H9 (cell line): ENCODE measurements at regions not wholly inside any gene's neighbourhood (a gene's known extent, or its start where the extent isn't known, plus 50 kb on each side); places are given as distances from the start of the nearest gene placed in this dataset.

ENCODE experiments used
- DNase-seq: peaks from one replicate; pipeline ENCODE4 v3.0.0-alpha.2; 2017
- H2AFZ ChIP-seq: one replicate; pipeline ENCODE4 v1.6.1; 2013; ENCODE audit warnings: mild to moderate bottlenecking, low read length, control low read depth, moderate library complexity
- H2AK5ac ChIP-seq: 2 replicates; pipeline ENCODE4 v1.6.1; 2013; ENCODE audit warnings: low read length, control low read depth, mixed read lengths; ENCODE audit not compliant: insufficient read length
- H2BK120ac ChIP-seq: one replicate; pipeline ENCODE4 v1.6.1; 2013; ENCODE audit warnings: low read depth, mild to moderate bottlenecking, low read length, control low read depth, inconsistent platforms; ENCODE audit not compliant: poor library complexity, severe bottlenecking
- H2BK12ac ChIP-seq: 2 replicates; pipeline ENCODE4 v1.6.1; 2013; ENCODE audit warnings: low read length, control low read depth, mixed read lengths, low read depth; ENCODE audit not compliant: insufficient read length
- H2BK15ac ChIP-seq: 2 replicates; pipeline ENCODE4 v1.6.1; 2013; ENCODE audit warnings: low read depth, low read length, control low read depth
- H2BK20ac ChIP-seq: one replicate; pipeline ENCODE4 v1.6.1; 2013; ENCODE audit warnings: low read depth, mild to moderate bottlenecking, low read length, control low read depth, inconsistent platforms; ENCODE audit not compliant: poor library complexity, severe bottlenecking
- H2BK5ac ChIP-seq: 2 replicates; pipeline ENCODE4 v1.6.1; 2013; ENCODE audit warnings: low read length, control low read depth, mixed read lengths; ENCODE audit not compliant: insufficient read length
- H3K14ac ChIP-seq: 2 replicates; pipeline ENCODE4 v1.6.1; 2013; ENCODE audit warnings: low read length, control low read depth; ENCODE audit not compliant: insufficient read depth
- H3K18ac ChIP-seq: 2 replicates; pipeline ENCODE4 v1.6.1; 2013; ENCODE audit warnings: low read depth, mild to moderate bottlenecking, mixed read lengths, low read length, control low read depth; ENCODE audit not compliant: insufficient read length
- H3K23ac ChIP-seq: 2 replicates; pipeline ENCODE4 v1.6.1; 2013; ENCODE audit warnings: low read length, control low read depth, mixed read lengths, low read depth; ENCODE audit not compliant: insufficient read length
- H3K23me2 ChIP-seq: 2 replicates; pipeline ENCODE4 v1.6.1; 2013; ENCODE audit warnings: low read depth, mild to moderate bottlenecking, mixed read lengths, low read length, control low read depth; ENCODE audit not compliant: insufficient read length, poor library complexity, severe bottlenecking
- H3K27ac ChIP-seq: 2 replicates; pipeline ENCODE4 v1.5.1; 2013; ENCODE audit warnings: low read length, control low read depth, mixed read lengths, low read depth; ENCODE audit not compliant: insufficient read length
- H3K27me3 ChIP-seq: 2 replicates; pipeline ENCODE4 v1.6.1; 2013; ENCODE audit warnings: low read length, control low read depth, inconsistent platforms; ENCODE audit not compliant: insufficient read depth
- H3K4ac ChIP-seq: 2 replicates; pipeline ENCODE4 v1.6.1; 2013; ENCODE audit warnings: low read depth, mild to moderate bottlenecking, control low read depth, inconsistent platforms, low read length, moderate library complexity
- H3K4me1 ChIP-seq: 2 replicates; pipeline ENCODE4 v1.6.1; 2013; ENCODE audit warnings: low read length, control low read depth, inconsistent platforms; ENCODE audit not compliant: insufficient read depth
- H3K4me2 ChIP-seq: 2 replicates; pipeline ENCODE4 v1.6.1; 2013; ENCODE audit warnings: low read length, control low read depth, mixed read lengths; ENCODE audit not compliant: insufficient read length, insufficient read depth
- H3K56ac ChIP-seq: 2 replicates; pipeline ENCODE4 v1.6.1; 2013; ENCODE audit warnings: low read depth, mild to moderate bottlenecking, mixed read lengths, low read length, control low read depth; ENCODE audit not compliant: insufficient read length
- H3K79me1 ChIP-seq: 2 replicates; pipeline ENCODE4 v1.6.1; 2013; ENCODE audit warnings: low read depth, mild to moderate bottlenecking, moderate library complexity, low read length, control low read depth, inconsistent platforms; ENCODE audit not compliant: insufficient read depth, poor library complexity, severe bottlenecking
- H3K79me2 ChIP-seq: 2 replicates; pipeline ENCODE4 v1.6.1; 2013; ENCODE audit warnings: low read length, control low read depth, inconsistent platforms; ENCODE audit not compliant: insufficient read depth
- H3K9ac ChIP-seq: 2 replicates; pipeline ENCODE4 v1.6.1; 2013; ENCODE audit warnings: low read length, control low read depth, mixed read lengths; ENCODE audit not compliant: insufficient read length; ENCODE audit errors: extremely low read depth
- H3K9me3 ChIP-seq: one replicate; pipeline ENCODE4 v1.6.1; 2013; ENCODE audit warnings: low read depth, low read length, inconsistent platforms; ENCODE audit not compliant: control insufficient read depth
- H3T11ph ChIP-seq: one replicate; pipeline ENCODE4 v1.6.1; 2013; ENCODE audit warnings: mild to moderate bottlenecking, low read length, control low read depth, inconsistent platforms
- H4K20me1 ChIP-seq: one replicate; pipeline ENCODE4 v1.6.1; 2013; ENCODE audit not compliant: control insufficient read depth, insufficient read length, insufficient read depth
- H4K5ac ChIP-seq: 2 replicates; pipeline ENCODE4 v1.6.1; 2013; ENCODE audit warnings: low read depth, mild to moderate bottlenecking, mixed read lengths, low read length, control low read depth; ENCODE audit not compliant: insufficient read length
- H4K8ac ChIP-seq: replicated peaks from 2 replicates; pipeline ENCODE4 v1.6.1; 2013; ENCODE audit warnings: low read length, control low read depth, mixed read lengths, low read depth; ENCODE audit not compliant: insufficient read length
- H4K91ac ChIP-seq: 2 replicates; pipeline ENCODE4 v1.6.1; 2013; ENCODE audit warnings: low read depth, mild to moderate bottlenecking, moderate library complexity, mixed read lengths, low read length, control low read depth; ENCODE audit not compliant: insufficient read length
- H3K27ac Mint-ChIP-seq, 3 experiments: 2 replicates in 2 of 3; 3 replicates in 1 of 3; pipeline ENCODE4 v1.8.0; 2020 to 2021; ENCODE audit warnings: mixed read lengths in 3 of 3, mild to moderate bottlenecking in 1 of 3, moderate library complexity in 1 of 3
- H3K27me3 Mint-ChIP-seq: 2 replicates; pipeline ENCODE4 v1.8.0; 2021; ENCODE audit warnings: low read depth, mild to moderate bottlenecking, moderate library complexity, mixed read lengths
- H3K36me3 Mint-ChIP-seq, 3 experiments: 2 replicates in 2 of 3; 3 replicates in 1 of 3; pipeline ENCODE4 v1.8.0; 2020 to 2021; ENCODE audit warnings: low read depth in 3 of 3, mixed read lengths in 3 of 3; ENCODE audit not compliant: insufficient read depth in 1 of 3
- H3K4me1 Mint-ChIP-seq, 2 experiments: 2 replicates each; pipeline ENCODE4 v1.8.0; 2020; ENCODE audit warnings: mixed read lengths in 2 of 2
- H3K4me3 Mint-ChIP-seq, 2 experiments: 2 replicates in 1 of 2; 3 replicates in 1 of 2; pipeline ENCODE4 v1.8.0; 2020 to 2021; ENCODE audit warnings: mild to moderate bottlenecking in 2 of 2, mixed read lengths in 2 of 2, moderate library complexity in 1 of 2
- H3K9me3 Mint-ChIP-seq, 2 experiments: 2 replicates in 1 of 2; 3 replicates in 1 of 2; pipeline ENCODE4 v1.8.0; 2020; ENCODE audit warnings: mild to moderate bottlenecking in 2 of 2, mixed read lengths in 2 of 2, moderate library complexity in 1 of 2
- WGBS: extraction: QIAGEN DNeasy Blood & Tissue Kit; methylation state at CpG from one replicate; pipeline ENCODE4 v1.1.7; 2013; ENCODE audit warnings: missing lambda C conversion rate, low lambda C conversion rate, mixed read lengths; ENCODE audit not compliant: insufficient read length; ENCODE audit errors: extremely low coverage; 5-methylcytosine and 5-hydroxymethylcytosine counted together
- TF ChIP-seq, protein P1 (sequence below): fragments of 200-600 bp; sonication (generic); conservative IDR thresholded peaks from 3 replicates; pipeline ENCODE4 v1.8.0; 2021; ENCODE audit warnings: antibody characterized with exemption, mild to moderate bottlenecking

DNA sequence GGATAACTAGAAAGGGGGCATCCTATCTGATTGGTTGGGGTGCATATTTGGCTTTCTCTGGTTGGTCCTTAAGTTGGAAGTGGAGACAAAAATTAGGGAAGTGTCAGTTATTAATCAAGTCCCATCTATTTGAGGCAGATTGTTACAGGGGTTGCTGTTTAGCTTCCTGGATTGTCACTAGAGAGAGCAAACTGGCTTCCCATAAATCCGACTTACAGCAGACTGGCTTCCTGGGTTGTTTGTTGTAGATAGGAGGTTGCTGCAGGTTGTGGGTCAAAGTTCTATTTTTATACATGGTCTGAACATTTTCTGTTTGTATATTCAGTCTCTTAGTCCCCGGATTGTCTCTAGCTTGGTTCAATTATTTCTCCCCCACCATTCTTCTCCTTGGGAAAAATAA lies 106.1 kb upstream of the HABP2 start:
- H3K23ac ChIP-seq = no peak overlapping the region

More for the DNA sequence above, 106.1 kb upstream of the HABP2 start:
- H3K4me2 ChIP-seq = no peak overlapping the region
- H4K5ac ChIP-seq = no peak overlapping the region
- no peak overlapping the region for H3K18ac ChIP-seq
- no peak overlapping the region for H2AK5ac ChIP-seq
- H4K91ac ChIP-seq = no peak overlapping the region
- no peak overlapping the region for H3K27ac ChIP-seq
- no peak overlapping the region for H3K4ac ChIP-seq
- Mint-ChIP-seq H3K4me1 (peaks cover 0 to 3% of the 10 kb centered on the region in 2 experiments; a peak in 2 of 4 replicates), H3K9me3 (no peaks in the 10 kb centered on the region), H3K27ac (no peak overlapping the region), H3K36me3 (no peaks in the 10 kb centered on the region; a peak in 1 of 7 replicates), H3K4me3 (no peak overlapping the region), H3K27me3 (peaks cover 61% of the 10 kb centered on the region)
- H4K8ac ChIP-seq = no peak overlapping the region
- no peaks in the 10 kb centered on the region for H3K4me1 ChIP-seq
- DNase-seq = no peak
- no peak overlapping the region for H3K14ac ChIP-seq
- no peak overlapping the region for H2BK5ac ChIP-seq
- no peak overlapping the region for H2BK12ac ChIP-seq
- no peak overlapping the region for H2BK120ac ChIP-seq
- H3K27me3 ChIP-seq = no peaks in the 10 kb centered on the region
- no peak overlapping the region for H3K9ac ChIP-seq
- WGBS = no CpG with 5 or more reads among the region's 2 CpGs
- no peaks in the 10 kb centered on the region for H3K9me3 ChIP-seq
- TF ChIP-seq, protein P1, sequence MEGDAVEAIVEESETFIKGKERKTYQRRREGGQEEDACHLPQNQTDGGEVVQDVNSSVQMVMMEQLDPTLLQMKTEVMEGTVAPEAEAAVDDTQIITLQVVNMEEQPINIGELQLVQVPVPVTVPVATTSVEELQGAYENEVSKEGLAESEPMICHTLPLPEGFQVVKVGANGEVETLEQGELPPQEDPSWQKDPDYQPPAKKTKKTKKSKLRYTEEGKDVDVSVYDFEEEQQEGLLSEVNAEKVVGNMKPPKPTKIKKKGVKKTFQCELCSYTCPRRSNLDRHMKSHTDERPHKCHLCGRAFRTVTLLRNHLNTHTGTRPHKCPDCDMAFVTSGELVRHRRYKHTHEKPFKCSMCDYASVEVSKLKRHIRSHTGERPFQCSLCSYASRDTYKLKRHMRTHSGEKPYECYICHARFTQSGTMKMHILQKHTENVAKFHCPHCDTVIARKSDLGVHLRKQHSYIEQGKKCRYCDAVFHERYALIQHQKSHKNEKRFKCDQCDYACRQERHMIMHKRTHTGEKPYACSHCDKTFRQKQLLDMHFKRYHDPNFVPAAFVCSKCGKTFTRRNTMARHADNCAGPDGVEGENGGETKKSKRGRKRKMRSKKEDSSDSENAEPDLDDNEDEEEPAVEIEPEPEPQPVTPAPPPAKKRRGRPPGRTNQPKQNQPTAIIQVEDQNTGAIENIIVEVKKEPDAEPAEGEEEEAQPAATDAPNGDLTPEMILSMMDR = no peak
- no peak overlapping the region for H2AFZ ChIP-seq
- H2BK15ac ChIP-seq = no peak overlapping the region
- H3K79me1 ChIP-seq = no peaks in the 10 kb centered on the region
- H3T11ph ChIP-seq = no peak overlapping the region
- H2BK20ac ChIP-seq = no peak overlapping the region
- no peaks in the 10 kb centered on the region for H3K23me2 ChIP-seq
- no peaks in the 10 kb centered on the region for H3K79me2 ChIP-seq
- no peak overlapping the region for H3K56ac ChIP-seq
- H4K20me1 ChIP-seq = no peaks in the 10 kb centered on the region
